GM06990 (cell line): ENCODE measurements at regions not wholly inside any gene's neighbourhood (a gene's known extent, or its start where the extent isn't known, plus 50 kb on each side); places are given as distances from the start of the nearest gene placed in this dataset.

Experiments
- DNase-seq: peaks from one replicate; pipeline ENCODE4 v3.0.0-alpha.2; 2011; ENCODE audit not compliant: insufficient read length; ENCODE audit errors: extremely low read depth
- H3K27me3 ChIP-seq: replicated peaks from 2 replicates; pipeline ENCODE4 v1.6.0; 2011; ENCODE audit warnings: low read length; ENCODE audit not compliant: control insufficient read depth, insufficient read depth
- H3K36me3 ChIP-seq: 2 replicates; pipeline ENCODE4 v1.5.1; 2011; ENCODE audit warnings: low read length; ENCODE audit not compliant: control insufficient read depth, insufficient read depth
- H3K4me3 ChIP-seq: replicated peaks from 2 replicates; pipeline ENCODE4 v1.5.1; 2011; ENCODE audit warnings: low read depth, mild to moderate bottlenecking, control low read depth, low read length
- CTCF ChIP-seq: IDR thresholded peaks from 2 replicates; pipeline ENCODE4 v1.5.1; 2011; ENCODE audit warnings: low read length, control low read depth, mild to moderate bottlenecking, inconsistent platforms; ENCODE audit not compliant: insufficient read depth, poor library complexity, severe bottlenecking

GRCh38 chr5:42230839-42231238 is 192.4 kb upstream of the GHR start:
- Histone ChIP-seq H3K27me3 (no peaks in the 10 kb centered on the region), H3K36me3 (no peaks in the 10 kb centered on the region), H3K4me3 (no peak overlapping the region)
- TF ChIP-seq CTCF = no peak
- no peak for DNase-seq

- H3K27me3 ChIP-seq = no peaks in the 10 kb centered on the region
- no peak overlapping the region for H3K4me3 ChIP-seq
- no peak for TF ChIP-seq CTCF
- DNase-seq = no peak
- no peaks in the 10 kb centered on the region for H3K36me3 ChIP-seq
These were observed 188.0 kb upstream of the GHR start for GRCh38 chr5:42235241-42235640.

DNA sequence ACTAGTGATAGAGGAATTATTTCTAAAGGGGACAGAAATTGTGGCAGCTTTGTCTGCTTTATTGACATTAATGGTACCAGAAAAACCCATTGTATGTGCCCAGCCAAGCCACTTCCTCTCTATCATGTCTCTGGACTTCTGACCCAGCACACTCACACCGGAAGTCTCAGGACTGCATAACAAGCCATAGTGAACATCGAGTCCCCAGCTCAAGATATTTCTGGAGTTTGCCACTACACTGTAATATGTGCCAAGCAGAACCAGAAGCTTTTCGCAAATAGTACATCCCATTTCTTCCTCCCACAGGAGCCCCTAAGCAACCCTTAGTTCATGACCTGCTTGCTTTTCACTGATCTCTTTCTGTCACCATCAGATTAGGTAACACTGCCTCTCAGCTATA is 187.4 kb upstream of the GHR start:
- TF ChIP-seq CTCF = no peak
- Histone ChIP-seq H3K36me3 (no peaks in the 10 kb centered on the region), H3K27me3 (no peaks in the 10 kb centered on the region), H3K4me3 (no peak overlapping the region)
- no peak for DNase-seq

DNA sequence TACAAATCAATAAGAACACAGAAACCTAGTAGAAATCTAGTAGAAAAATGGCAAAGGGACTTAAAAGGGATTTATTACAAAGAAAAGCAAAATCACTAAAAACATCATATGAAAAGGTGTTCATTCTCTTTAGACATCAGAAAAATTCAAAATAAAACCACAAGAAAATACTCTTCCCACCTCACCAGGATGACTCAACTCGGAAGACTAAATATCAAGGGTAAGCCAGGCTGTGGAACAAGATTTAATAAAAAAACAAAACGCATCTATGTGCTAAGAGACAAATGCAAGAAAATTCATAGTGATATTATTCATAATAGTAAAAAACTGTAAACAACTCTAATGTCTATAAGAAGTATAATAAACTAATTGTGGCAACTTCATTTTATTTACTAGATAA is 181.6 kb upstream of the GHR start:
- Histone ChIP-seq H3K36me3 (no peaks in the 10 kb centered on the region), H3K4me3 (no peak overlapping the region), H3K27me3 (no peaks in the 10 kb centered on the region)
- TF ChIP-seq CTCF = no peak
- DNase-seq = no peak

DNA sequence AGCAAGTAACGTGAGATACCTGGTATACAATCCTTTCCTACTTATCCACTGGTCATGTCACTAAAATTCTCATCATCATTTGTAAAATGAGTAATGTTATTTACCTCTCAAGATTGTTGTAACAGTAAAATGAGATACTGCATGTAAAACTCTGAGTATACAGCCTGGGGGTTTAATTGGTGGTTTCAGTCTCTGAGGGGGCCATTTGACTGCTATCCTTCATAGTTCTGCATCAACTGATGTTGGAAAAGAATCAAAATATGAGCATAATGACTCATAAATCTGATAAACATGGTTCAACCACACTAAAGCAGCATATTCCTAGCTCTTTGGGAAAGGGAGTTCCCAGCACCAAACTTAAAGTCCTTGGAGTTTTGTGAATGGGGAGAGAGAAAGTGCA is 181.0 kb upstream of the GHR start:
- no peak for TF ChIP-seq CTCF
- no peaks in the 10 kb centered on the region for H3K27me3 ChIP-seq
- no peak overlapping the region for H3K4me3 ChIP-seq
- H3K36me3 ChIP-seq = no peaks in the 10 kb centered on the region
- DNase-seq = no peak

DNA sequence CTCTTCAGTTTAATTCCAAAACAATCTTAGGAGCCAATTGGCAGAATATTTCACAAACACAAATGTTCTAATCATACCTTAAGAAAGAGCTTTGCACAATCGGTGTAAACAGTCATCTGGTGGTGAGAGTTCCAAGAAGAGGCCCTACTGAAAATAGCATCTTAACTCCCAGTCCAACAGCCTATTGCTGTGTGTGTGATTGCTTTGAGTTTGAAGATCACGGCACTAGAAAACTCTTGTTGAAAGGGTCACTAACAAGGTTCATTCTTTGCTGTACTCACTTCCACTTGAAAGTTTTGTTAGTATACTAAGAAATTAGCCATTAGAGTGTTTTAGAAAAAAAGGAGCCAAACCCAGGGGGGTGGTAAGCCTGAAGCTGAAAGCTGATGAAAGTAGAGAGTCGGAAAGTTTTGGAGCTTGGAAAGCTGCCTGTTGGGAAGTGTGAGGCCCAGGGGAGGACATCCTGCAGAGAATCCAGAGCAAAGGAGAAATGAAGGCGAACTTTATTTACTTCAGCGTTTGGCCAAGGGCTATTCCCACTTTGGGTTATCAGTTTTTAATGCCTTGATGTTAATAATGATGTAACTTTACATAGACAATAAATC is 180.3 kb upstream of the GHR start:
- TF ChIP-seq CTCF = no peak
- no peak overlapping the region for H3K4me3 ChIP-seq
- no peaks in the 10 kb centered on the region for H3K27me3 ChIP-seq
- DNase-seq = no peak
- H3K36me3 ChIP-seq = no peaks in the 10 kb centered on the region
